GM13977 (cell line): ENCODE measurements at regions not wholly inside any gene's neighbourhood (a gene's known extent, or its start where the extent isn't known, plus 50 kb on each side); places are given as distances from the start of the nearest gene placed in this dataset.
"Not testable (repeated sequence)": the region's sequence is repeated elsewhere in the genome, so short reads cannot be mapped to it uniquely, and the experiment has no call there.

Source experiments
- DNase-seq: peaks from one replicate; pipeline ENCODE4 v3.0.0; 2012; ENCODE audit warnings: low spot score
- CTCF ChIP-seq: IDR thresholded peaks from 2 replicates; pipeline ENCODE4 v1.5.1; 2012; ENCODE audit warnings: mild to moderate bottlenecking, control low read depth; ENCODE audit not compliant: insufficient read depth; ENCODE audit errors: extremely low read depth, missing control alignments
- in situ Hi-C: fragments of 300-500 bp; cut with MboI; formaldehyde crosslinking; loops from one replicate; pipeline ENCODE4 v1.12.0; 2022; ENCODE audit warnings: low sequenced_read_pairs, low pct_unique_long_range_greater_than_20kb, mixed read lengths, inconsistent platforms; ENCODE audit not compliant: unreplicated experiment

- DNase-seq: no peak
- TF ChIP-seq CTCF: no peak
- in situ Hi-C loops: no loop called here
These were observed 230.8 kb upstream of the EDNRA start for GRCh38 chr4:147250062-147250461.

GRCh38 chr4:147255268-147255667, 225.6 kb upstream of the EDNRA start:
- DNase-seq, in situ Hi-C loops: not testable (repeated sequence)

- DNase-seq, in situ Hi-C loops: not testable (repeated sequence)
These were observed 221.6 kb upstream of the EDNRA start for GRCh38 chr4:147259271-147259670.

- in situ Hi-C loops: no loop called here
- DNase-seq: no peak
- no peak for TF ChIP-seq CTCF
These were observed 196.6 kb upstream of the EDNRA start for GRCh38 chr4:147284256-147284835.

GRCh38 chr4:147284935-147285334, 196.0 kb upstream of the EDNRA start:
- TF ChIP-seq CTCF: no peak
- no peak for DNase-seq
- in situ Hi-C loops: no loop called here

GRCh38 chr4:147285751-147286150, 195.1 kb upstream of the EDNRA start:
- TF ChIP-seq CTCF: no peak
- in situ Hi-C loops: no loop called here
- DNase-seq: no peak

GRCh38 chr4:147286846-147287587, 193.9 kb upstream of the EDNRA start:
- in situ Hi-C loops: no loop called here

More at GRCh38 chr4:147286846-147287587, 193.9 kb upstream of the EDNRA start:
- DNase-seq: no peak
- TF ChIP-seq CTCF: no peak
